ENCODE measurements at regions not wholly inside any gene's neighbourhood (a gene's known extent, or its start where the extent isn't known, plus 50 kb on each side); places are given as distances from the start of the nearest gene placed in this dataset.
"Not testable (repeated sequence)": the region's sequence is repeated elsewhere in the genome, so short reads cannot be mapped to it uniquely, and the experiment has no call there.

DNA sequence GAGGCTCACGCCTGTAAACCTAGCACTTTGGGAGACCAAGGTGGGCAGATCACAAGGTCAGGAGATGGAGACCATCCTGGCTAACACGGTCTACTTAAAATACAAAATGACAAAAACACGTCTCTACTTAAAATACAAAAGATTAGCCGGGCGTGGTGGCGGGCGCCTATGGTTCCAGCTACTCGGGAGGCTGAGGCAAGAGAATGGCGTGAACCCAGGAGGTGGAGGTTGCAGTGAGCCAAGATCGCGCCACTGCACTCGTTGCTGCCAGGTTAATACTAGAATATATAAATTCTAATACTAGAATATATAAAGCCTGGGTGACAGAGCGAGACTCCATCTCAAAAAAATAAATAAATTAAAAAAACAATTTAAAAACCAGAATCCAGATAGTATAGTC lies 588.7 kb upstream of the CDH7 start:
- TF ChIP-seq CTCF (optimal IDR thresholded peaks at IDR 0.05 in 1 of 3, IDR thresholded peaks at IDR 0.05 in 1 of 3, conservative IDR thresholded peaks at IDR 0.05 in 1 of 3; ENCODE audit: extremely low read depth in 1 of 3, insufficient read depth in 2 of 3, low read length in 3 of 3); EZH2 (IDR thresholded peaks at IDR 0.05; ENCODE audit: low read length): not testable (repeated sequence)

Measured in keratinocyte (primary cell).